Loucy (cell line): ENCODE measurements at regions not wholly inside any gene's neighbourhood (a gene's known extent, or its start where the extent isn't known, plus 50 kb on each side); places are given as distances from the start of the nearest gene placed in this dataset.

Source experiments
- H2AFZ ChIP-seq: fragments of 200-600 bp; sonication (generic); 2 replicates; pipeline ENCODE4 v1.6.0; 2016; ENCODE audit warnings: antibody characterized with exemption, mild to moderate bottlenecking, low read length, moderate library complexity
- H3F3A ChIP-seq: fragments of 200-600 bp; 2 replicates; pipeline ENCODE4 v1.6.0; 2016; ENCODE audit warnings: antibody characterized with exemption, low read depth, mild to moderate bottlenecking
- H3K27me3 ChIP-seq: fragments of 200-600 bp; sonication (generic); 2 replicates; pipeline ENCODE4 v1.6.1; 2014; ENCODE audit warnings: low read length, mild to moderate bottlenecking; ENCODE audit not compliant: insufficient read depth, poor library complexity, severe bottlenecking
- H3K36me3 ChIP-seq: fragments of 200-600 bp; sonication (generic); 2 replicates; pipeline ENCODE4 v1.6.1; 2016; ENCODE audit warnings: low read length; ENCODE audit not compliant: insufficient read depth
- H3K4me1 ChIP-seq: fragments of 200-600 bp; sonication (generic); 2 replicates; pipeline ENCODE4 v1.5.1; 2014; ENCODE audit warnings: low read length, mild to moderate bottlenecking; ENCODE audit not compliant: insufficient read depth, poor library complexity, severe bottlenecking
- H3K4me2 ChIP-seq: fragments of 200-600 bp; sonication (generic); 2 replicates; pipeline ENCODE4 v1.6.0; 2014; ENCODE audit warnings: antibody characterized with exemption, low read length, low read depth, mild to moderate bottlenecking; ENCODE audit not compliant: poor library complexity, severe bottlenecking
- H3K4me3 ChIP-seq: fragments of 200-600 bp; sonication (generic); 2 replicates; pipeline ENCODE4 v1.5.1; 2014; ENCODE audit warnings: low read length, mild to moderate bottlenecking, mixed read lengths; ENCODE audit not compliant: poor library complexity, severe bottlenecking
- H3K79me2 ChIP-seq: fragments of 200-600 bp; sonication (generic); 2 replicates; pipeline ENCODE4 v1.6.1; 2014; ENCODE audit warnings: low read length; ENCODE audit not compliant: insufficient read depth
- H3K9ac ChIP-seq: fragments of 200-600 bp; sonication (generic); 2 replicates; pipeline ENCODE4 v1.6.0; 2014; ENCODE audit warnings: mild to moderate bottlenecking, low read depth, low read length, moderate library complexity; ENCODE audit not compliant: poor library complexity, severe bottlenecking
- H3K9me2 ChIP-seq: fragments of 200-600 bp; sonication (generic); replicated peaks from 2 replicates; pipeline ENCODE4 v1.6.1; 2016; ENCODE audit warnings: low read depth, low read length, mixed read lengths
- H3K9me3 ChIP-seq: fragments of 200-600 bp; sonication (generic); 2 replicates; pipeline ENCODE4 v1.6.1; 2014; ENCODE audit warnings: mild to moderate bottlenecking, antibody characterized with exemption, low read length, low read depth; ENCODE audit not compliant: insufficient read depth
- H4K20me1 ChIP-seq: fragments of 200-600 bp; sonication (generic); 2 replicates; pipeline ENCODE4 v1.6.0; 2014; ENCODE audit warnings: antibody characterized with exemption, low read length, mild to moderate bottlenecking; ENCODE audit not compliant: insufficient read depth, poor library complexity, severe bottlenecking
- CTCF ChIP-seq: fragments of 200-600 bp; sonication (generic); conservative IDR thresholded peaks from 2 replicates; pipeline ENCODE4 v1.5.1; 2014; ENCODE audit warnings: mild to moderate bottlenecking, antibody characterized with exemption, low read length
- EZH2phosphoT487 ChIP-seq: fragments of 200-600 bp; IDR thresholded peaks from 2 replicates; pipeline ENCODE4 v1.6.1; 2018; ENCODE audit warnings: antibody characterized with exemption, mild to moderate bottlenecking, moderate library complexity, borderline replicate concordance

DNA sequence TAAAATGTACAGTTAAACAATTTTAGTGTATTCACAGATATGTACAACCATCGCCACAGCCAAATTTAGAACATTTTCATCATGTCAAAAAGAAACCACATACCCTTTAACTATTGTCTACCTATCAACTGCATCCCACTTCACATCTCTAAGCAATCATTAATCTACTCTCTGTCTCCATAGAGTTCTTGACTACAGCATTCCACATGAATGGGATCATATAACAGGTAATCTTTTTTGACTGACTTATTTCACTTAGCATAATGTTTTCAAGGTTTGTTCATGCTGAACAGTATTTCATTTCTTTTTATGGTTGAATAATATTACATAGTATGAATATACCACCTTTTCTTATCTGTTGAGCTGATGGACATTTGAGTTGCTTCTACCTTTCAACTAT lies 281.4 kb upstream of the EDA2R start:
- Histone ChIP-seq H3K9me3 (no peaks in the 10 kb centered on the region), H3K27me3 (no peaks in the 10 kb centered on the region), H3K4me1 (no peaks in the 10 kb centered on the region), H3K4me3 (no peak overlapping the region), H2AFZ (no peak overlapping the region), H3K9ac (no peak overlapping the region), H3K36me3 (no peaks in the 10 kb centered on the region), H4K20me1 (no peaks in the 10 kb centered on the region), H3F3A (no peaks in the 10 kb centered on the region), H3K4me2 (no peak overlapping the region), H3K79me2 (no peaks in the 10 kb centered on the region), H3K9me2 (no peaks in the 10 kb centered on the region)
- TF ChIP-seq CTCF: no peak
- no peak for TF ChIP-seq EZH2phosphoT487

DNA sequence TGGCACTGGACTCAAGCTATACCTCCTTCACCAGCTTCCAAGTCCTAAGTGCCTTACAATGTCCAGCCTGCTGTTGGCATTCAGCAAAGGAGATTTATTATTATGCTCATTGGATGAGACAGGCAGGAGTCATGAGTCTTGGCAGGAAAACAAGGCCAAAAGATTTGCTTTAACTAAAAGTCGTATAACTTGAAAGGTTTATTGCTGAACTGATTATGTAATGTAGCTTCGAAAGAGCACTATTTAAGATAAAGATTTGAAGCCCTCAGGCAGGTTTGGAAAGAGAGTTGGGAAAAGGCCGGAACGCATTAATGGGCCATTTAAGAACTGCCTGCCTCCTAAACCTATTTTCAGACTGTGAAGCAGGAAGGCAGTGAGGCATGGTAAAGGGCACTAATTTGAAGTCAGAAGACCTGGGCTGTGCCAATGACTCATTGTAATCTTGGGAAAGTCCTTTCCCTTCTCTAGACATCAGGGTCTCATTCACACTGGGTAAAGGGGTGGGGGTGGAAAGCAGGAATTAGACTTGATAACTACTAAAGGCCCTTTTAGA lies 280.5 kb upstream of the EDA2R start:
- Histone ChIP-seq H3K79me2 (no peaks in the 10 kb centered on the region), H3F3A (no peaks in the 10 kb centered on the region), H3K4me3 (no peak overlapping the region), H3K9ac (no peak overlapping the region), H3K9me2 (no peaks in the 10 kb centered on the region), H3K9me3 (no peaks in the 10 kb centered on the region), H3K4me1 (no peaks in the 10 kb centered on the region), H3K27me3 (no peaks in the 10 kb centered on the region), H3K4me2 (no peak overlapping the region), H2AFZ (no peak overlapping the region), H3K36me3 (no peaks in the 10 kb centered on the region), H4K20me1 (no peaks in the 10 kb centered on the region)
- TF ChIP-seq EZH2phosphoT487: no peak
- TF ChIP-seq CTCF: no peak

- no peaks in the 10 kb centered on the region for H3K27me3 ChIP-seq
- H4K20me1 ChIP-seq: no peaks in the 10 kb centered on the region
- H3K9me2 ChIP-seq: no peaks in the 10 kb centered on the region
- no peak overlapping the region for H3K4me2 ChIP-seq
- no peaks in the 10 kb centered on the region for H3K4me1 ChIP-seq
- H3K79me2 ChIP-seq: no peaks in the 10 kb centered on the region
- no peaks in the 10 kb centered on the region for H3K36me3 ChIP-seq
- no peak overlapping the region for H3K4me3 ChIP-seq
- H3K9me3 ChIP-seq: no peaks in the 10 kb centered on the region
- no peak overlapping the region for H3K9ac ChIP-seq
- H2AFZ ChIP-seq: no peak overlapping the region
- TF ChIP-seq CTCF (no peak), EZH2phosphoT487 (no peak)
- no peaks in the 10 kb centered on the region for H3F3A ChIP-seq
These were observed 279.6 kb upstream of the EDA2R start for GRCh38 chrX:66918511-66918910.
